ENCODE measurements at regions not wholly inside any gene's neighbourhood (a gene's known extent, or its start where the extent isn't known, plus 50 kb on each side); places are given as distances from the start of the nearest gene placed in this dataset.

DNA sequence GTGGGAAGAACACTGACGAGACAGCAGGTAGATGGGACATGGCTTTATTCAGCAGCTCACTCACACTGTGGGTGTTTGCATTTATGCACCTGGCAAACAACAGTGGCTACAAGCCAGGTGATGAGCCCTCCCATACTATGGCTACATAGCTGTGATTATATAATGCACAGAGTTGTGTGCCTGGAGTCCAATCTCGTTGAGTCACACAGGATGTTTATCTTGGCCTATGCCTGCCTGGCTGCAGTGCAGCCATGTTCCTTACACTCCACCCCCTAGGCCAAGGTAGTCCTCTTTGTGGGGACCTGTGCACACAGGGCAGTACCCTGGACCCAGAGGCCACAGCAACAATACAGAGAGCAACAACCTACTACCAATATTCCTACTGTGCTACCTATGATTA is 1643.8 kb downstream of the MRPL39 start:
- Histone ChIP-seq H4K8ac (ENCODE audit: low read depth, low read length) (no peak overlapping the region), H3K9ac (ENCODE audit: low read length) (no peak overlapping the region), H3K14ac (ENCODE audit: low read length) (no peak overlapping the region), H3K4me2 (ENCODE audit: low read length) (no peak overlapping the region), H3K18ac (ENCODE audit: low read length) (no peak overlapping the region), H2BK5ac (ENCODE audit: low read depth, low read length, poor library complexity) (no peak overlapping the region), H4K12ac (ENCODE audit: low read depth, low read length) (no peak overlapping the region), H3K79me1 (ENCODE audit: low read length) (no peaks in the 10 kb centered on the region), H3K27ac (ENCODE audit: low read depth, low read length) (no peak overlapping the region), H3K4me3 (ENCODE audit: low read depth, low read length) (no peak overlapping the region), H3K36me3 (ENCODE audit: control insufficient read depth in 1 of 2, insufficient read depth in 2 of 2, low read length in 2 of 2) (no peaks in the 10 kb centered on the region), H2BK120ac (ENCODE audit: insufficient read depth, low read length, poor library complexity) (no peak overlapping the region), H3K27me3 (ENCODE audit: insufficient read depth, low read length) (no peaks in the 10 kb centered on the region), H3K79me2 (ENCODE audit: control insufficient read depth, insufficient read depth, low read length, poor library complexity) (no peaks in the 10 kb centered on the region), H2AFZ (ENCODE audit: insufficient read depth, low read length, poor library complexity) (no peak overlapping the region), H3K23ac (ENCODE audit: low read length) (no peak overlapping the region), H2AK5ac (ENCODE audit: low read length) (no peak overlapping the region), H2BK12ac (ENCODE audit: low read length) (no peak overlapping the region), H3K9me3 (ENCODE audit: insufficient read depth, low read depth, low read length) (no peaks in the 10 kb centered on the region), H3K4ac (ENCODE audit: low read depth, low read length) (no peak overlapping the region), H3K4me1 (ENCODE audit: control insufficient read depth in 1 of 2, insufficient read depth in 2 of 2, low read length in 2 of 2) (no peaks in the 10 kb centered on the region), H4K91ac (ENCODE audit: low read depth, low read length) (no peak overlapping the region)
- no CpG with 5 or more reads among the region's 2 CpGs for WGBS (ENCODE audit: extremely low coverage, insufficient coverage, insufficient read length)
- DNase-seq = no peak

DNA sequence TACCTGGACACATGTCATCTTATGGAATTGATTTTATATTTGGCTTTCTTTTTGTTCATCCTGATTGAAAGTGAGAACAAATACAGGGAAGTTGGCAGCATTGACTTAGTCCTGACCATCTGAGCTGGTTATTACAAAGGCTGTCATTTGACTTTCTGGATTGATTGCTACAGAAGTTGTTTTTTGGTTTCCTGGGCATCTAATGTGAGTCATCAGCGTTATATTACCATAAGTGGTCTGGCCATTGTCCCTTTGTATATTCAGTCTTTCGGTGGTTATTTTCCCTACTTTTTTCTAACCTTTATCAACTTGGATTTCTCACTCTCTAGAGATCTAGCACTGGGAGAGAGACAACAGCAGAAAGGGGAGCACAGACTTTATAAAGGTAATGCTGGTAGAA is 1646.5 kb downstream of the MRPL39 start:
- H4K12ac ChIP-seq (ENCODE audit: low read depth, low read length) = no peak overlapping the region
- no peak overlapping the region for H2AK5ac ChIP-seq (ENCODE audit: low read length)
- H3K27ac ChIP-seq (ENCODE audit: low read depth, low read length) = no peak overlapping the region
- H3K36me3 ChIP-seq (ENCODE audit: control insufficient read depth in 1 of 2, insufficient read depth in 2 of 2, low read length in 2 of 2) = no peaks in the 10 kb centered on the region
- no peak for DNase-seq
- no peak overlapping the region for H2BK5ac ChIP-seq (ENCODE audit: low read depth, low read length, poor library complexity)
- no peak overlapping the region for H4K91ac ChIP-seq (ENCODE audit: low read depth, low read length)
- H3K4me1 ChIP-seq (ENCODE audit: control insufficient read depth in 1 of 2, insufficient read depth in 2 of 2, low read length in 2 of 2) = no peaks in the 10 kb centered on the region
- H4K8ac ChIP-seq (ENCODE audit: low read depth, low read length) = no peak overlapping the region
- H3K4me2 ChIP-seq (ENCODE audit: low read length) = no peak overlapping the region
- no peak overlapping the region for H3K4ac ChIP-seq (ENCODE audit: low read depth, low read length)
- no peak overlapping the region for H2BK120ac ChIP-seq (ENCODE audit: insufficient read depth, low read length, poor library complexity)
- no peaks in the 10 kb centered on the region for H3K79me2 ChIP-seq (ENCODE audit: control insufficient read depth, insufficient read depth, low read length, poor library complexity)
- no peak overlapping the region for H2BK12ac ChIP-seq (ENCODE audit: low read length)
- WGBS (ENCODE audit: extremely low coverage, insufficient coverage, insufficient read length) = no CpG with 5 or more reads among the region's 2 CpGs
- no peak overlapping the region for H3K9ac ChIP-seq (ENCODE audit: low read length)
- no peak overlapping the region for H2AFZ ChIP-seq (ENCODE audit: insufficient read depth, low read length, poor library complexity)
- H3K79me1 ChIP-seq (ENCODE audit: low read length) = no peaks in the 10 kb centered on the region
- no peaks in the 10 kb centered on the region for H3K27me3 ChIP-seq (ENCODE audit: insufficient read depth, low read length)
- H3K18ac ChIP-seq (ENCODE audit: low read length) = no peak overlapping the region
- no peak overlapping the region for H3K14ac ChIP-seq (ENCODE audit: low read length)
- H3K9me3 ChIP-seq (ENCODE audit: insufficient read depth, low read depth, low read length) = no peaks in the 10 kb centered on the region
- H3K4me3 ChIP-seq (ENCODE audit: low read depth, low read length) = no peak overlapping the region
- H3K23ac ChIP-seq (ENCODE audit: low read length) = no peak overlapping the region

GRCh38 chr21:23955135-23955843 is 1652.0 kb downstream of the MRPL39 start:
- WGBS (ENCODE audit: extremely low coverage, insufficient coverage, insufficient read length) = 100% methylated on average over 1 of the region's 5 CpGs
- DNase-seq = no peak
- no peak overlapping the region for H4K12ac ChIP-seq (ENCODE audit: low read depth, low read length)

DNA sequence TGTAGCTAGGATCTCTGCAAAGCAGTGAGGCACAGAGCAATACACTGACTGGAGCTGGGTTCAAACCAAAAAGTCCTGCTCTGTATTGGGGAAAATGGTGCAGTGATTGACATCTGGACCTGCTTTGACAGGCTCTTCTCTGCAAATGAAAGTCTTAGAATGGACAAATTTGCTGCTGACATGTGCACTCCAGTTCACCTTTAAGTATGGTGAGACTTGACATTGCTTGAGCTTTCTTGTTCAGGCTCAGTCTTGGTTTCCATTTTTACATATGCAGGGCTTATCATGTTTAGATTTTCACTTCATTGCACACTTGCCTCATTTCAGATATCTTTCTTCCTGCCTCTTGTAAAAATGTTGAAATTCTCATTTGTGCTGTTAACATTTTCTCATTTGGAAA is 1655.0 kb downstream of the MRPL39 start:
- H2AFZ ChIP-seq (ENCODE audit: insufficient read depth, low read length, poor library complexity) = no peak overlapping the region
- H3K4me2 ChIP-seq (ENCODE audit: low read length) = no peak overlapping the region
- H4K8ac ChIP-seq (ENCODE audit: low read depth, low read length) = no peak overlapping the region
- H3K27me3 ChIP-seq (ENCODE audit: insufficient read depth, low read length) = no peaks in the 10 kb centered on the region
- H2BK5ac ChIP-seq (ENCODE audit: low read depth, low read length, poor library complexity) = no peak overlapping the region
- H2AK5ac ChIP-seq (ENCODE audit: low read length) = no peak overlapping the region
- no peaks in the 10 kb centered on the region for H3K79me2 ChIP-seq (ENCODE audit: control insufficient read depth, insufficient read depth, low read length, poor library complexity)
- H2BK12ac ChIP-seq (ENCODE audit: low read length) = no peak overlapping the region
- no peaks in the 10 kb centered on the region for H3K36me3 ChIP-seq (ENCODE audit: control insufficient read depth in 1 of 2, insufficient read depth in 2 of 2, low read length in 2 of 2)
- no peak overlapping the region for H3K9ac ChIP-seq (ENCODE audit: low read length)
- H3K18ac ChIP-seq (ENCODE audit: low read length) = no peak overlapping the region
- no peaks in the 10 kb centered on the region for H3K4me1 ChIP-seq (ENCODE audit: control insufficient read depth in 1 of 2, insufficient read depth in 2 of 2, low read length in 2 of 2)
- H3K9me3 ChIP-seq (ENCODE audit: insufficient read depth, low read depth, low read length) = no peaks in the 10 kb centered on the region
- H3K79me1 ChIP-seq (ENCODE audit: low read length) = no peaks in the 10 kb centered on the region
- no peak overlapping the region for H3K14ac ChIP-seq (ENCODE audit: low read length)
- no peak overlapping the region for H4K12ac ChIP-seq (ENCODE audit: low read depth, low read length)
- H4K91ac ChIP-seq (ENCODE audit: low read depth, low read length) = no peak overlapping the region
- H3K23ac ChIP-seq (ENCODE audit: low read length) = no peak overlapping the region
- DNase-seq = no peak
- no peak overlapping the region for H2BK120ac ChIP-seq (ENCODE audit: insufficient read depth, low read length, poor library complexity)
- H3K27ac ChIP-seq (ENCODE audit: low read depth, low read length) = no peak overlapping the region
- no peak overlapping the region for H3K4ac ChIP-seq (ENCODE audit: low read depth, low read length)
- H3K4me3 ChIP-seq (ENCODE audit: low read depth, low read length) = no peak overlapping the region

More at GRCh38 chr21:23955135-23955843, 1652.0 kb downstream of the MRPL39 start:
- Histone ChIP-seq H3K18ac (ENCODE audit: low read length) (no peak overlapping the region), H3K4ac (ENCODE audit: low read depth, low read length) (no peak overlapping the region), H2BK12ac (ENCODE audit: low read length) (no peak overlapping the region), H3K4me2 (ENCODE audit: low read length) (no peak overlapping the region), H3K79me2 (ENCODE audit: control insufficient read depth, insufficient read depth, low read length, poor library complexity) (no peaks in the 10 kb centered on the region), H3K9me3 (ENCODE audit: insufficient read depth, low read depth, low read length) (no peaks in the 10 kb centered on the region), H3K27ac (ENCODE audit: low read depth, low read length) (no peak overlapping the region), H2BK120ac (ENCODE audit: insufficient read depth, low read length, poor library complexity) (no peak overlapping the region), H2AFZ (ENCODE audit: insufficient read depth, low read length, poor library complexity) (no peak overlapping the region), H2BK5ac (ENCODE audit: low read depth, low read length, poor library complexity) (no peak overlapping the region), H3K27me3 (ENCODE audit: insufficient read depth, low read length) (no peaks in the 10 kb centered on the region), H2AK5ac (ENCODE audit: low read length) (no peak overlapping the region), H3K14ac (ENCODE audit: low read length) (no peak overlapping the region), H4K91ac (ENCODE audit: low read depth, low read length) (no peak overlapping the region), H3K23ac (ENCODE audit: low read length) (no peak overlapping the region), H3K4me3 (ENCODE audit: low read depth, low read length) (no peak overlapping the region), H3K36me3 (ENCODE audit: control insufficient read depth in 1 of 2, insufficient read depth in 2 of 2, low read length in 2 of 2) (no peaks in the 10 kb centered on the region), H3K79me1 (ENCODE audit: low read length) (no peaks in the 10 kb centered on the region), H4K8ac (ENCODE audit: low read depth, low read length) (no peak overlapping the region), H3K9ac (ENCODE audit: low read length) (no peak overlapping the region), H3K4me1 (ENCODE audit: control insufficient read depth in 1 of 2, insufficient read depth in 2 of 2, low read length in 2 of 2) (no peaks in the 10 kb centered on the region)
